H9 (cell line): ENCODE measurements at regions not wholly inside any gene's neighbourhood (a gene's known extent, or its start where the extent isn't known, plus 50 kb on each side); places are given as distances from the start of the nearest gene placed in this dataset.

ENCODE experiments used
- DNase-seq: peaks from one replicate; pipeline ENCODE4 v3.0.0-alpha.2; 2017
- H2AFZ ChIP-seq: one replicate; pipeline ENCODE4 v1.6.1; 2013; ENCODE audit warnings: mild to moderate bottlenecking, low read length, control low read depth, moderate library complexity
- H2AK5ac ChIP-seq: 2 replicates; pipeline ENCODE4 v1.6.1; 2013; ENCODE audit warnings: low read length, control low read depth, mixed read lengths; ENCODE audit not compliant: insufficient read length
- H2BK120ac ChIP-seq: one replicate; pipeline ENCODE4 v1.6.1; 2013; ENCODE audit warnings: low read depth, mild to moderate bottlenecking, low read length, control low read depth, inconsistent platforms; ENCODE audit not compliant: poor library complexity, severe bottlenecking
- H2BK12ac ChIP-seq: 2 replicates; pipeline ENCODE4 v1.6.1; 2013; ENCODE audit warnings: low read length, control low read depth, mixed read lengths, low read depth; ENCODE audit not compliant: insufficient read length
- H2BK15ac ChIP-seq: 2 replicates; pipeline ENCODE4 v1.6.1; 2013; ENCODE audit warnings: low read depth, low read length, control low read depth
- H2BK20ac ChIP-seq: one replicate; pipeline ENCODE4 v1.6.1; 2013; ENCODE audit warnings: low read depth, mild to moderate bottlenecking, low read length, control low read depth, inconsistent platforms; ENCODE audit not compliant: poor library complexity, severe bottlenecking
- H2BK5ac ChIP-seq: 2 replicates; pipeline ENCODE4 v1.6.1; 2013; ENCODE audit warnings: low read length, control low read depth, mixed read lengths; ENCODE audit not compliant: insufficient read length
- H3K14ac ChIP-seq: 2 replicates; pipeline ENCODE4 v1.6.1; 2013; ENCODE audit warnings: low read length, control low read depth; ENCODE audit not compliant: insufficient read depth
- H3K18ac ChIP-seq: 2 replicates; pipeline ENCODE4 v1.6.1; 2013; ENCODE audit warnings: low read depth, mild to moderate bottlenecking, mixed read lengths, low read length, control low read depth; ENCODE audit not compliant: insufficient read length
- H3K23ac ChIP-seq: 2 replicates; pipeline ENCODE4 v1.6.1; 2013; ENCODE audit warnings: low read length, control low read depth, mixed read lengths, low read depth; ENCODE audit not compliant: insufficient read length
- H3K23me2 ChIP-seq: 2 replicates; pipeline ENCODE4 v1.6.1; 2013; ENCODE audit warnings: low read depth, mild to moderate bottlenecking, mixed read lengths, low read length, control low read depth; ENCODE audit not compliant: insufficient read length, poor library complexity, severe bottlenecking
- H3K27ac ChIP-seq: 2 replicates; pipeline ENCODE4 v1.5.1; 2013; ENCODE audit warnings: low read length, control low read depth, mixed read lengths, low read depth; ENCODE audit not compliant: insufficient read length
- H3K27me3 ChIP-seq: 2 replicates; pipeline ENCODE4 v1.6.1; 2013; ENCODE audit warnings: low read length, control low read depth, inconsistent platforms; ENCODE audit not compliant: insufficient read depth
- H3K4ac ChIP-seq: 2 replicates; pipeline ENCODE4 v1.6.1; 2013; ENCODE audit warnings: low read depth, mild to moderate bottlenecking, control low read depth, inconsistent platforms, low read length, moderate library complexity
- H3K4me1 ChIP-seq: 2 replicates; pipeline ENCODE4 v1.6.1; 2013; ENCODE audit warnings: low read length, control low read depth, inconsistent platforms; ENCODE audit not compliant: insufficient read depth
- H3K4me2 ChIP-seq: 2 replicates; pipeline ENCODE4 v1.6.1; 2013; ENCODE audit warnings: low read length, control low read depth, mixed read lengths; ENCODE audit not compliant: insufficient read length, insufficient read depth
- H3K56ac ChIP-seq: 2 replicates; pipeline ENCODE4 v1.6.1; 2013; ENCODE audit warnings: low read depth, mild to moderate bottlenecking, mixed read lengths, low read length, control low read depth; ENCODE audit not compliant: insufficient read length
- H3K79me1 ChIP-seq: 2 replicates; pipeline ENCODE4 v1.6.1; 2013; ENCODE audit warnings: low read depth, mild to moderate bottlenecking, moderate library complexity, low read length, control low read depth, inconsistent platforms; ENCODE audit not compliant: insufficient read depth, poor library complexity, severe bottlenecking
- H3K79me2 ChIP-seq: 2 replicates; pipeline ENCODE4 v1.6.1; 2013; ENCODE audit warnings: low read length, control low read depth, inconsistent platforms; ENCODE audit not compliant: insufficient read depth
- H3K9ac ChIP-seq: 2 replicates; pipeline ENCODE4 v1.6.1; 2013; ENCODE audit warnings: low read length, control low read depth, mixed read lengths; ENCODE audit not compliant: insufficient read length; ENCODE audit errors: extremely low read depth
- H3K9me3 ChIP-seq: one replicate; pipeline ENCODE4 v1.6.1; 2013; ENCODE audit warnings: low read depth, low read length, inconsistent platforms; ENCODE audit not compliant: control insufficient read depth
- H3T11ph ChIP-seq: one replicate; pipeline ENCODE4 v1.6.1; 2013; ENCODE audit warnings: mild to moderate bottlenecking, low read length, control low read depth, inconsistent platforms
- H4K20me1 ChIP-seq: one replicate; pipeline ENCODE4 v1.6.1; 2013; ENCODE audit not compliant: control insufficient read depth, insufficient read length, insufficient read depth
- H4K5ac ChIP-seq: 2 replicates; pipeline ENCODE4 v1.6.1; 2013; ENCODE audit warnings: low read depth, mild to moderate bottlenecking, mixed read lengths, low read length, control low read depth; ENCODE audit not compliant: insufficient read length
- H4K8ac ChIP-seq: replicated peaks from 2 replicates; pipeline ENCODE4 v1.6.1; 2013; ENCODE audit warnings: low read length, control low read depth, mixed read lengths, low read depth; ENCODE audit not compliant: insufficient read length
- H4K91ac ChIP-seq: 2 replicates; pipeline ENCODE4 v1.6.1; 2013; ENCODE audit warnings: low read depth, mild to moderate bottlenecking, moderate library complexity, mixed read lengths, low read length, control low read depth; ENCODE audit not compliant: insufficient read length
- H3K27ac Mint-ChIP-seq, 3 experiments: 2 replicates in 2 of 3; 3 replicates in 1 of 3; pipeline ENCODE4 v1.8.0; 2020 to 2021; ENCODE audit warnings: mixed read lengths in 3 of 3, mild to moderate bottlenecking in 1 of 3, moderate library complexity in 1 of 3
- H3K27me3 Mint-ChIP-seq: 2 replicates; pipeline ENCODE4 v1.8.0; 2021; ENCODE audit warnings: low read depth, mild to moderate bottlenecking, moderate library complexity, mixed read lengths
- H3K36me3 Mint-ChIP-seq, 3 experiments: 2 replicates in 2 of 3; 3 replicates in 1 of 3; pipeline ENCODE4 v1.8.0; 2020 to 2021; ENCODE audit warnings: low read depth in 3 of 3, mixed read lengths in 3 of 3; ENCODE audit not compliant: insufficient read depth in 1 of 3
- H3K4me1 Mint-ChIP-seq, 2 experiments: 2 replicates each; pipeline ENCODE4 v1.8.0; 2020; ENCODE audit warnings: mixed read lengths in 2 of 2
- H3K4me3 Mint-ChIP-seq, 2 experiments: 2 replicates in 1 of 2; 3 replicates in 1 of 2; pipeline ENCODE4 v1.8.0; 2020 to 2021; ENCODE audit warnings: mild to moderate bottlenecking in 2 of 2, mixed read lengths in 2 of 2, moderate library complexity in 1 of 2
- H3K9me3 Mint-ChIP-seq, 2 experiments: 2 replicates in 1 of 2; 3 replicates in 1 of 2; pipeline ENCODE4 v1.8.0; 2020; ENCODE audit warnings: mild to moderate bottlenecking in 2 of 2, mixed read lengths in 2 of 2, moderate library complexity in 1 of 2
- WGBS: extraction: QIAGEN DNeasy Blood & Tissue Kit; methylation state at CpG from one replicate; pipeline ENCODE4 v1.1.7; 2013; ENCODE audit warnings: missing lambda C conversion rate, low lambda C conversion rate, mixed read lengths; ENCODE audit not compliant: insufficient read length; ENCODE audit errors: extremely low coverage; 5-methylcytosine and 5-hydroxymethylcytosine counted together
- TF ChIP-seq, protein P1 (sequence below): fragments of 200-600 bp; sonication (generic); conservative IDR thresholded peaks from 3 replicates; pipeline ENCODE4 v1.8.0; 2021; ENCODE audit warnings: antibody characterized with exemption, mild to moderate bottlenecking

DNA sequence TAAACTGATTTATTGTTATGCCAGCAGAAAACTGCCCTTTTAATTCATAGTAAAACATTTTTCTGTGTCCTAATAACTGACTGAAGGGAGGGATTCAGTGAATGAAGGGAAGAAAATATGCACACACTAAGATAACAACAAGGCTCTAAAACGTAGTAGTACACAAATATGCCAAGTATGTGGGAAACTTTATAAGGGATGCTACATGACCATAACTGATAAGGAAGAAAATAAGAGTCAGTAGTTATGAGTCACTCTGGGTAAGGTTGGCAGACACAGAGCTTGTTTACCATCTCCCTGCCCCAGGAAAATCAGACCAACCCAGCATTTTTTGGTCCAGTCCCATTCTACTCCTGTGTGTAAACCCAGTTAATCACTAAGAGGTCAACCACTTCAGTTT, 124.2 kb downstream of the RPRM start:
- Histone ChIP-seq H3K27me3 (no peaks in the 10 kb centered on the region), H3K79me2 (no peaks in the 10 kb centered on the region), H2AFZ (no peak overlapping the region), H3K4ac (no peak overlapping the region), H3K4me2 (no peak overlapping the region), H2BK12ac (no peak overlapping the region), H2AK5ac (no peak overlapping the region), H4K91ac (no peak overlapping the region), H2BK15ac (no peak overlapping the region), H3K56ac (no peak overlapping the region), H4K20me1 (no peaks in the 10 kb centered on the region), H3K9ac (no peak overlapping the region), H4K5ac (no peak overlapping the region), H3K23me2 (no peaks in the 10 kb centered on the region), H3K27ac (no peak overlapping the region), H3K18ac (no peak overlapping the region), H3K14ac (no peak overlapping the region), H3K9me3 (no peaks in the 10 kb centered on the region), H3K23ac (no peak overlapping the region), H4K8ac (no peak overlapping the region), H3K79me1 (no peaks in the 10 kb centered on the region), H2BK120ac (no peak overlapping the region), H3T11ph (no peak overlapping the region), H2BK5ac (no peak overlapping the region), H3K4me1 (no peaks in the 10 kb centered on the region), H2BK20ac (no peak overlapping the region)
- TF ChIP-seq, protein P1, sequence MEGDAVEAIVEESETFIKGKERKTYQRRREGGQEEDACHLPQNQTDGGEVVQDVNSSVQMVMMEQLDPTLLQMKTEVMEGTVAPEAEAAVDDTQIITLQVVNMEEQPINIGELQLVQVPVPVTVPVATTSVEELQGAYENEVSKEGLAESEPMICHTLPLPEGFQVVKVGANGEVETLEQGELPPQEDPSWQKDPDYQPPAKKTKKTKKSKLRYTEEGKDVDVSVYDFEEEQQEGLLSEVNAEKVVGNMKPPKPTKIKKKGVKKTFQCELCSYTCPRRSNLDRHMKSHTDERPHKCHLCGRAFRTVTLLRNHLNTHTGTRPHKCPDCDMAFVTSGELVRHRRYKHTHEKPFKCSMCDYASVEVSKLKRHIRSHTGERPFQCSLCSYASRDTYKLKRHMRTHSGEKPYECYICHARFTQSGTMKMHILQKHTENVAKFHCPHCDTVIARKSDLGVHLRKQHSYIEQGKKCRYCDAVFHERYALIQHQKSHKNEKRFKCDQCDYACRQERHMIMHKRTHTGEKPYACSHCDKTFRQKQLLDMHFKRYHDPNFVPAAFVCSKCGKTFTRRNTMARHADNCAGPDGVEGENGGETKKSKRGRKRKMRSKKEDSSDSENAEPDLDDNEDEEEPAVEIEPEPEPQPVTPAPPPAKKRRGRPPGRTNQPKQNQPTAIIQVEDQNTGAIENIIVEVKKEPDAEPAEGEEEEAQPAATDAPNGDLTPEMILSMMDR = no peak
- no peak overlapping the region for H3K4me3 Mint-ChIP-seq
- H3K4me1 Mint-ChIP-seq = peaks cover 12 to 15% of the 10 kb centered on the region in 2 experiments
- no peak overlapping the region for H3K27ac Mint-ChIP-seq
- H3K27me3 Mint-ChIP-seq = no peaks in the 10 kb centered on the region
- H3K36me3 Mint-ChIP-seq = peaks cover 1 to 4% (median 3%) of the 10 kb centered on the region in 3 experiments; a peak in 4 of 7 replicates
- no peak for DNase-seq
- no CpG with 5 or more reads among the region's 1 CpG for WGBS
- peaks cover 6 to 7% of the 10 kb centered on the region in 2 experiments for H3K9me3 Mint-ChIP-seq
